Heart left ventricle (tissue), 16 donors: ENCODE measurements at regions not wholly inside any gene's neighbourhood (a gene's known extent, or its start where the extent isn't known, plus 50 kb on each side); places are given as distances from the start of the nearest gene placed in this dataset.
A peak's percentile ranks its signal among the peaks of the same experiment; 100 is the strongest.

ENCODE experiments used
- ATAC-seq, 4 donors: fragments of 200-7000 bp; cut with Tn5 transposase; one replicate each; pipeline ENCODE4 v1.9.1; 2020 to 2022; ENCODE audit warnings: moderate library complexity in 4 of 4, mild to moderate bottlenecking in 3 of 4, moderate number of reproducible peaks in 1 of 4
- DNase-seq, 5 donors: peaks; one replicate each; pipeline ENCODE4 v3.0.0-alpha.2; 2020
- H3K27ac ChIP-seq, 12 donors: fragments of 200-600 bp; sonication (generic) in 4 of 12; one replicate each; pipeline versions ENCODE4 v1.5.0 to v1.8.0; 2016 to 2022; ENCODE audit warnings: mild to moderate bottlenecking in 2 of 12
- H3K27me3 ChIP-seq, 9 donors: fragments of 200-600 bp; sonication (generic) in 2 of 9; one replicate each; pipeline versions ENCODE4 v1.5.1 to v1.8.0; 2016 to 2022; ENCODE audit warnings: mild to moderate bottlenecking in 3 of 9
- H3K36me3 ChIP-seq, 9 donors: fragments of 200-600 bp; sonication (generic) in 2 of 9; one replicate each; pipeline versions ENCODE4 v1.5.0 to v1.8.0; 2018 to 2022; ENCODE audit warnings: mild to moderate bottlenecking in 2 of 9
- H3K4me1 ChIP-seq, 12 donors: fragments of 200-600 bp; sonication (generic) in 4 of 12; one replicate each; pipeline versions ENCODE4 v1.5.0 to v1.8.0; 2016 to 2022; ENCODE audit warnings: mild to moderate bottlenecking in 3 of 12
- H3K4me3 ChIP-seq, 12 donors: fragments of 200-600 bp; sonication (generic) in 4 of 12; one replicate each; pipeline versions ENCODE4 v1.5.0 to v1.8.0; 2017 to 2022; ENCODE audit warnings: mild to moderate bottlenecking in 9 of 12, moderate library complexity in 4 of 12
- H3K9me3 ChIP-seq, 12 donors: fragments of 200-600 bp; sonication (generic) in 4 of 12; one replicate each; pipeline versions ENCODE4 v1.5.0 to v1.8.0; 2016 to 2022; ENCODE audit warnings: mild to moderate bottlenecking in 1 of 12
- CTCF ChIP-seq, 12 donors: fragments of 200-600 bp; sonication (generic) in 4 of 12; IDR thresholded peaks; one replicate each; pipeline versions ENCODE4 v1.5.0 to v1.8.0; 2018 to 2022; ENCODE audit warnings: antibody characterized with exemption in 12 of 12, mild to moderate bottlenecking in 5 of 12
- POLR2A ChIP-seq, 2 donors: fragments of 450-650 bp; IDR thresholded peaks; one replicate each; pipeline ENCODE4 v1.6.1; 2017; ENCODE audit warnings: antibody characterized with exemption in 2 of 2, mild to moderate bottlenecking in 2 of 2, moderate library complexity in 2 of 2
- WGBS, 4 donors: extraction: QIAGEN DNeasy Blood & Tissue Kit in 2 of 4; methylation state at CpG; one replicate each; pipeline versions ENCODE4 v1.1.5 to v1.1.7; 2013 to 2018; 5-methylcytosine and 5-hydroxymethylcytosine counted together
- intact Hi-C, 10 donors: fragments of 100-400 bp; cut with DNase I; formaldehyde crosslinking; loops; one replicate each; pipeline versions ENCODE4 v1.11.1 to v1.14.2; 2022
- donor health status: ischemic (EF 13 %, LVEDD 7.1; RV severe dilation, severe dysfunction).
- donor health status: healthy with polysubstance abuse.
- donor health status: DM: no; HTN: yes; CAD: no.
- donor health status: DM: no; HTN: no; CAD: no.
- donor health status: ischemic (EF 25% LVEDD 6.9; RV normal size, moderate dysfunction).
- donor health status: ischemic (EF 25% LVEDD 5.7; RV mildly dilated, moderate dysfunction).
- donor health status: healthy.
- donor health status: DM: yes; HTN: yes; CAD: no.
- donor health status: ischemic (EF 35%, LVEDD 5.7; RV mildly dilated, moderate dysfunction).
- donor health status: nonischemic (EF 11% LVEDD 7.7; RV severe dilation, severe dysfunction).
- donor health status: DM: yes; HTN: yes; CAD: no.
- donor health status: PGD.
- donor health status: ischemic (EF 29% LVEDD 5.4; RV normal size, mild dysfunction).
- donor health status: nonischemic (EF 23%, LVEDD 6.1; RV moderate dilation, normal function).

- H3K9me3 ChIP-seq, result no peaks in the 10 kb centered on the region
- TF ChIP-seq POLR2A (IDR thresholded peaks at IDR 0.05) (no peak), CTCF (IDR thresholded peaks at IDR 0.05) (no peak)
- H3K36me3 ChIP-seq, result no peaks in the 10 kb centered on the region
- DNase-seq (no peak), ATAC-seq (no peak)
- H3K4me1 ChIP-seq, result no peaks in the 10 kb centered on the region
- no peak overlapping the region for H3K4me3 ChIP-seq
- H3K27ac ChIP-seq, result no peak overlapping the region
- intact Hi-C loops, result no loop called here
- WGBS, 4 donors, result 74 to 84% (median 81%) methylated on average over 6 of the region's 6 CpGs
- H3K27me3 ChIP-seq, result no peaks in the 10 kb centered on the region
Measured at GRCh38 chr9:7921545-7922197, 122.1 kb upstream of the DMAC1 start.

- no peaks in the 10 kb centered on the region for H3K9me3 ChIP-seq
- H3K4me3 ChIP-seq, result no peak overlapping the region
- ATAC-seq, result no peak
- no peaks in the 10 kb centered on the region for H3K27me3 ChIP-seq
- intact Hi-C loops, result no loop called here
- H3K36me3 ChIP-seq, result no peaks in the 10 kb centered on the region
- TF ChIP-seq CTCF (IDR thresholded peaks at IDR 0.05), result no peak
- no peak for TF ChIP-seq POLR2A (IDR thresholded peaks at IDR 0.05)
- H3K4me1 ChIP-seq, result peaks cover 0 to 15% (median 0%) of the 10 kb centered on the region in 12 donors
- no peak for DNase-seq
- no peak overlapping the region for H3K27ac ChIP-seq
Measured at GRCh38 chr9:7912037-7912535, 112.5 kb upstream of the DMAC1 start.

GRCh38 chr9:7910426-7911020, 110.9 kb upstream of the DMAC1 start:
- peak in 4 of 5 donors; percentile 10 to 32 (median 24) for DNase-seq
- Histone ChIP-seq H3K4me1 (peaks cover 0 to 15% (median 0%) of the 10 kb centered on the region in 12 donors), H3K36me3 (no peaks in the 10 kb centered on the region), H3K27ac (peak overlapping the region in 3 of 12 donors; percentile 22 to 36 (median 31)), H3K9me3 (no peaks in the 10 kb centered on the region), H3K4me3 (no peak overlapping the region), H3K27me3 (no peaks in the 10 kb centered on the region)
- intact Hi-C loops, result no loop called here
- no peak for TF ChIP-seq POLR2A (IDR thresholded peaks at IDR 0.05)
- no peak for TF ChIP-seq CTCF (IDR thresholded peaks at IDR 0.05)
- ATAC-seq, result peak in 2 of 4 donors; percentile 42 to 50
- whole genome bisulfite sequencing, 4 donors, result 50 to 59% (median 53%) methylated on average over 6 of the region's 6 CpGs

- Histone ChIP-seq H3K27me3 (no peaks in the 10 kb centered on the region), H3K36me3 (no peaks in the 10 kb centered on the region), H3K9me3 (no peaks in the 10 kb centered on the region), H3K4me1 (peaks cover 0 to 15% (median 0%) of the 10 kb centered on the region in 12 donors), H3K4me3 (no peak overlapping the region), H3K27ac (peak overlapping the region in 2 of 12 donors; percentile 31 to 36)
- no peak for TF ChIP-seq CTCF (IDR thresholded peaks at IDR 0.05)
- TF ChIP-seq POLR2A (IDR thresholded peaks at IDR 0.05), result no peak
- DNase-seq (no peak), ATAC-seq (no peak)
- 73 to 81% (median 74%) methylated on average over 5 of the region's 5 CpGs for WGBS, 4 donors
- intact Hi-C loops, result no loop called here
Measured at GRCh38 chr9:7909537-7909936, 110.0 kb upstream of the DMAC1 start.
